ENCODE measurements at regions not wholly inside any gene's neighbourhood (a gene's known extent, or its start where the extent isn't known, plus 50 kb on each side); places are given as distances from the start of the nearest gene placed in this dataset.

DNA sequence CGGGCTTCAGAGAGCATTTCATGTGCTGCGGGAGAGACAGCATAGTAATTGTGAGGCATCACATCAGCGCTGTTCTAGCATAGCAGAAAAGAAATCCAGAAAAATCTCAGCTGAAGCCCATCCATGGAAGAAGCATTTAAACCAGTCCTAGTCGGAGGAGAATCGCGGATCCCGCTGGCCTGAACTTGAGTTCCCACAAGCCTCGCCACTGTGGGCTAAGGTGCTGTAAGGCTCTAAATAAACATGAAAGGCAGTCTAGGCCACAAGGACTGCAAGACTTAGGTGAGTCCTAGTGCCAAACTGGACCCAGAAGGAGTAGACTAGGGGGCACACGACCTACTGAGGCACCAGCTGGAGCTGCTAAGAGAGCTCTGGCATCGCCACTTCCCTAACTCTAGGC lies 1225.3 kb upstream of the CHAC2 start:
- TF ChIP-seq, protein P1, sequence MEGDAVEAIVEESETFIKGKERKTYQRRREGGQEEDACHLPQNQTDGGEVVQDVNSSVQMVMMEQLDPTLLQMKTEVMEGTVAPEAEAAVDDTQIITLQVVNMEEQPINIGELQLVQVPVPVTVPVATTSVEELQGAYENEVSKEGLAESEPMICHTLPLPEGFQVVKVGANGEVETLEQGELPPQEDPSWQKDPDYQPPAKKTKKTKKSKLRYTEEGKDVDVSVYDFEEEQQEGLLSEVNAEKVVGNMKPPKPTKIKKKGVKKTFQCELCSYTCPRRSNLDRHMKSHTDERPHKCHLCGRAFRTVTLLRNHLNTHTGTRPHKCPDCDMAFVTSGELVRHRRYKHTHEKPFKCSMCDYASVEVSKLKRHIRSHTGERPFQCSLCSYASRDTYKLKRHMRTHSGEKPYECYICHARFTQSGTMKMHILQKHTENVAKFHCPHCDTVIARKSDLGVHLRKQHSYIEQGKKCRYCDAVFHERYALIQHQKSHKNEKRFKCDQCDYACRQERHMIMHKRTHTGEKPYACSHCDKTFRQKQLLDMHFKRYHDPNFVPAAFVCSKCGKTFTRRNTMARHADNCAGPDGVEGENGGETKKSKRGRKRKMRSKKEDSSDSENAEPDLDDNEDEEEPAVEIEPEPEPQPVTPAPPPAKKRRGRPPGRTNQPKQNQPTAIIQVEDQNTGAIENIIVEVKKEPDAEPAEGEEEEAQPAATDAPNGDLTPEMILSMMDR (IDR thresholded peaks at IDR 0.05) = no peak
- TF ChIP-seq POLR2AphosphoS5 (IDR thresholded peaks at IDR 0.05) (no peak), EP300 (IDR thresholded peaks at IDR 0.05) (no peak), POLR2A (IDR thresholded peaks at IDR 0.05) (no peak)

All from sigmoid colon (tissue), 4 donors.